ENCODE measurements at regions not wholly inside any gene's neighbourhood (a gene's known extent, or its start where the extent isn't known, plus 50 kb on each side); places are given as distances from the start of the nearest gene placed in this dataset.
A peak's percentile ranks its signal among the peaks of the same experiment; 100 is the strongest.

DNA sequence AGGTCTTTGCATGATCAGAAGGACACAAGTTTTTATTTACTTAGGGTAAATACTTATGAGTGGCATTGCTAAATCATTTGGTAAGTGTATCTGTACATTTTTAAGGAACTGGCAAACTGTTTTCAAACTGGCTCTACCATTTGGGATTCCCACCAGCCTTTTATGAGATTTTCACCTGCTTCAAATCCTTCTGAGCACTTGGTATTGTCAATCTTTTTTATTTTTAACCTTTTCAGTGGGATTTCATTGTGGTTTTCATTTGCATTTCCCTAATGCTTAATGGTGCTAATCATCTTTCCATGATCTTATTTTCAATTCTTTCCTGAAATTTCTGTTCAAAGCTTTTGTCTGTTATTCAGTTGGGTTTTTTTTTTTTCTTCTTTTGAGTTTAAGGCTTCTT is 475.6 kb downstream of the MAN2A1 start:
- ATAC-seq, result no peak
- no peak for DNase-seq (ENCODE audit: missing footprints)
- intact Hi-C loops (cut with DNase I), result no loop called here

DNA sequence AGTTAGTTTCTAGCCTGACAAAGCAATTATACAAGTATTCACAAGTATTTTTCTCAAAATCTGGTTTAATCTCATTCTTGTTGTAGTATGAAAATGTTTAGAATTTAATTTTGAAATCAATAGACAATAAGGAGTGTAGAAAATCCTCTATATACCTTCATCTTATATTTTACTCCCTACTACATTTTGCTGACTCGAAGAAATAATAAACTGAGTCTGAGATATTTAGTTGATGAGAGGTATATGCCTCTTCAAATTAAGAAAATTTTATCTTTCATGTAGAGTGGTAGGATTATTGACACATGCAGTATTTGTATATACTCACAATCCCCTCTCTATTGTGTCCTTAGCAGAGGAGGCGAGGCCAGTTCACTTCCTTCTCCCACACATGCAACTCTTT is 477.7 kb downstream of the MAN2A1 start:
- intact Hi-C loops (cut with DNase I), result no loop called here
- DNase-seq (ENCODE audit: missing footprints) (no peak), ATAC-seq (no peak)

DNA sequence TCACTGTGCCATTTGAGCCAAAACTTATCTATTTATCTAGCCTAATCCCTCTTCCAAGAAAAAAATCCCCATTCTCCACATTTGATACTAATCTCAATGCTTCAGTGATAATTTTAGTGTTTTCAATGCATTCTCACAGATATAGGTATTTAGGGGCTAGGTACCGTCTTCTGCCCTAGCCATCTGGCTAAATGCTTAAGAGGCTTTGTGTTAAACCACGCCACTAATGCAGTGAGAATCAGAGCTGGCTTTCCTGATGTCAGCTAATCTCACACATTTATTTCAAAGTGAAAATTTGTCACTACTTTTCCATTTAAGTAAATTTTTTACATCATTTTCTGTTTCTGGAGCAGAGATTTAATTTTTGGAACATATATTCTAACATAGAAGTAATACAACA is 479.7 kb downstream of the MAN2A1 start:
- intact Hi-C loops (cut with DNase I), result no loop called here
- no peak for ATAC-seq

GRCh38 chr5:110177729-110178128 is 488.0 kb downstream of the MAN2A1 start:
- DNase-seq (ENCODE audit: missing footprints), result no peak
- no peak for ATAC-seq
- intact Hi-C loops (cut with DNase I), result no loop called here

More for the DNA sequence above, 479.7 kb downstream of the MAN2A1 start:
- no peak for DNase-seq (ENCODE audit: missing footprints)

- intact Hi-C loops (cut with DNase I), result no loop called here
- ATAC-seq, result no peak
Observed at GRCh38 chr5:110179321-110179720, 489.6 kb downstream of the MAN2A1 start.

DNA sequence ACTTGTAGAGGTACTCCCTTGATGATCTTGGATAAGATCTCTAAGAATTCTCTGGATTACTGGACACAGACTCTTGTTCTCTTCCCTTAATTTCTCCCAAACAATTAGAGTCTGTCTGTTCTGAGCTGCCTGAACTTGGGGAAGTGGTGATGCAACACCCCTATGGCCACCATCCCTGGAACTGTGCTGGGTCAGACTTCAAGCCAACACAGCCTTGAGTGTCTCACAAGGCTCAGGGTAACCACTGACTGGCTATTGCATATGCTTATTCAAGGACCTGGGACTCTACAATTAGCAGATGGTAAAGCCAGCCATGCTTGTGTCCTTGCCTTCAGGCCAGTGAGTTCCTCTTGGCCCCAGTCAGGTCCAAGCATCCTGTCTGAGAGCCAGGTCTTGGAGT is 504.5 kb downstream of the MAN2A1 start:
- intact Hi-C loops (cut with DNase I), result no loop called here
- DNase-seq (ENCODE audit: missing footprints) (no peak), ATAC-seq (peak; percentile 42)

More at GRCh38 chr5:110179321-110179720, 489.6 kb downstream of the MAN2A1 start:
- no peak for DNase-seq (ENCODE audit: missing footprints)

GRCh38 chr5:110195288-110195687 is 505.6 kb downstream of the MAN2A1 start:
- intact Hi-C loops (cut with DNase I), result no loop called here
- DNase-seq (ENCODE audit: missing footprints) (no peak), ATAC-seq (no peak)

GRCh38 chr5:110201791-110202190 is 512.1 kb downstream of the MAN2A1 start:
- ATAC-seq, result no peak
- intact Hi-C loops (cut with DNase I), result no loop called here
- DNase-seq (ENCODE audit: missing footprints), result no peak

DNA sequence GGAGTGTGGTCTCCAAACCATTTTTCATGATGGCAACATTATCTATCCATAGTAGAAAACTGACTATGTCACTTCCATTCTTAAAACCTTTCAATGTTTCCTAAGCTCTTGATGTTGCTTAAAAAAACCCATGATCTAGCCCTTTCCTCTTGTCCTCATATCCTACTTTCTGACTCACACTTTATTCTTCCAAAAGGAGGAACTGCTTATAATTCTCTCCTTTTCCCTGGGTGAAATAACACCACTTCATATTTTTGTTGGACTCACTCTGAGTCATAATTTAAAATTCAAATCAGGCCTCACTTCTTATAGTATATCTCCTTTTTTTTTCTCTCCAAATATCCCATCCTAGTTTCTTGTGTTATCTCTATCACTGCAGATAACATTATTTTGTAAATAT is 513.9 kb downstream of the MAN2A1 start:
- no peak for ATAC-seq
- intact Hi-C loops (cut with DNase I), result no loop called here
- no peak for DNase-seq (ENCODE audit: missing footprints)

DNA sequence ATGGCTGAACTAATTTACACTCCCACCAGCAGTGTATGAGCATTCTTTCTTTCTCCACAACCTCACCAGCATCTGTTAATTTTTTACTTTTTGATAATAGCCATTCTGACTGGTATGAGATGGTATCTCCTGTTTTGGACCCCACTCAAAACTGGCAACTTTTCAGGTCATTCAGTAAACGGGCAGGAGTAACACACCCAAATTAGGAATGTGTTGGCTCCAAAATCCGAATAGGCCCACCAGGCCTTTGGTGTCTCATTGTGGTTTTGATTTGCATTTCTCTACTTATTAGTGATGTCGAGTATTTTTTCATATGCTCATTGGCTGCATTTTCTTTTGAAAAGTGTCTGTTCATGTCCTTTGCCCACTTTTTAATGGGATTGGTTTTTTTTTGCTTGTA is 517.1 kb downstream of the TMEM232 start:
- ATAC-seq, result no peak
- no peak for DNase-seq (ENCODE audit: missing footprints)
- intact Hi-C loops (cut with DNase I), result no loop called here

- intact Hi-C loops (cut with DNase I), result no loop called here
- ATAC-seq (no peak), DNase-seq (ENCODE audit: missing footprints) (no peak)
Observed at GRCh38 chr5:110218981-110219380, 507.5 kb downstream of the TMEM232 start.

- intact Hi-C loops (cut with DNase I), result no loop called here
- no peak for ATAC-seq
- no peak for DNase-seq (ENCODE audit: missing footprints)
Observed at GRCh38 chr5:110219769-110220168, 506.7 kb downstream of the TMEM232 start.

GRCh38 chr5:110221036-110221435 is 505.4 kb downstream of the TMEM232 start:
- DNase-seq (ENCODE audit: missing footprints), result no peak
- intact Hi-C loops (cut with DNase I), result no loop called here
- no peak for ATAC-seq

DNA sequence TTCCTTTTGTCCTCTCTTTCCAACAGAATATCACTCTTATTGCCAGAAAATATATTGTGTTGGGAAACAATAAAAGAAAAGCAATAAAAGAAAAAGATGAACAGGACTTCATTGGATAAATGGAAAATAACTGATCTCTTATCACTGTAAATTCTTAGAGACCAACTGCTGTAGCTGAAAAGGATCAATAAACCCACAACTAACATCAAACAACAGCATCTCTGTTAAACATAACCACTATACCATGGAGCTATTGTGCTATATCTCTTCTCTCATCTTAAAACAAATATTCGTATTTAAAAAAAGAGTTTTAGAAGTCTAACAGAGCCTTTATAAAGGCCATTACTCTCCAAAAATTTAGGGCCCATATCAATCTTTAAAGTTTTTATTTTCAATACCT is 502.4 kb downstream of the TMEM232 start:
- ATAC-seq (no peak), DNase-seq (ENCODE audit: missing footprints) (no peak)

GRCh38 chr5:110225949-110226348 is 500.5 kb downstream of the TMEM232 start:
- ATAC-seq, result no peak
- DNase-seq (ENCODE audit: missing footprints), result no peak
- intact Hi-C loops (cut with DNase I), result no loop called here

More for the DNA sequence above, 502.4 kb downstream of the TMEM232 start:
- intact Hi-C loops (cut with DNase I), result no loop called here

GRCh38 chr5:110239786-110240185 is 486.7 kb downstream of the TMEM232 start:
- intact Hi-C loops (cut with DNase I), result no loop called here
- DNase-seq (ENCODE audit: missing footprints) (no peak), ATAC-seq (no peak)

- intact Hi-C loops (cut with DNase I), result no loop called here
- DNase-seq (ENCODE audit: missing footprints) (no peak), ATAC-seq (no peak)
Observed at GRCh38 chr5:110242950-110243349, 483.5 kb downstream of the TMEM232 start.

DNA sequence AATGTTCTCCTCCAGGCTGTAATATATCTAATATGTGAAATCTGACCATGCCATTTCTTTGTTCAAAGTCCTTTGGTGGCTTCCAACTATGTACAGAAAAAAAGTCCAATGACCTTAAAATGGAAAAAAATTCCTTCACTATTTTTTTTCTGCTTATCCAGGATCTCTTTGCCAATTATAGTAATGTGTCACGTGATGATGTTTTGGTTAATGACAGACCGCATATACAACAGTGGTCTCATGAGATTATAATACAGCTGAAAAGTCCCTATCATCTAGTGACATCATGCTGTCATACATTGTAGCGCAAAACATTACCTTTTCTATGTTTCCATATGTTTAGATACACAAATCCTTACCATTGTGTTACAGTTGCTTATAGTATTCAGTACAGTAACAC is 477.6 kb downstream of the TMEM232 start:
- intact Hi-C loops (cut with DNase I), result no loop called here
- DNase-seq (ENCODE audit: missing footprints) (no peak), ATAC-seq (no peak)

GRCh38 chr5:110250355-110250754 is 476.1 kb downstream of the TMEM232 start:
- no peak for ATAC-seq
- DNase-seq (ENCODE audit: missing footprints), result no peak
- intact Hi-C loops (cut with DNase I), result no loop called here

DNA sequence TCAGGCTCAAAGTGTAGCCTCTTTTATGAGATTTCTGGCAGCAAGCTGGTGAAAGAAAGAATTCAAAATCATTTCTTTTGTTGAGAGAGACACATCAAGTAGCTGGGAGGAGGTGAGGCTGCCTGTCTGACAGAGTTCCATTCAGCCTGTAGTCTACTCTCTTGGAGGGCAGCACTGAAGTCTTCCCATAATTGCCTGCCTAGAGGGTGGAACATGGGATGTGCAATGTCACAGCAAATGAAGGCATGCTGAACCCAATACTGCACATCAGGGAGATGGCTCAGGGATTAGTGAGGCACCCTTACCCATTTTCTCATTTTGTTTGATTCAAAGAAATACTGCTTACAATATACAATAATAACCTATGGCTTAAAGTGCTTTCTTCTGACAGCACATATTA is 475.7 kb downstream of the TMEM232 start:
- ATAC-seq (no peak), DNase-seq (ENCODE audit: missing footprints) (no peak)
- intact Hi-C loops (cut with DNase I), result no loop called here

- ATAC-seq (no peak), DNase-seq (ENCODE audit: missing footprints) (no peak)
- intact Hi-C loops (cut with DNase I), result no loop called here
Observed at GRCh38 chr5:110251366-110251765, 475.1 kb downstream of the TMEM232 start.

- intact Hi-C loops (cut with DNase I), result no loop called here
- DNase-seq (ENCODE audit: missing footprints), result no peak
- no peak for ATAC-seq
Observed at GRCh38 chr5:110255194-110255593, 471.3 kb downstream of the TMEM232 start.

All from Right ventricle myocardium inferior (tissue), 1 donor.